GM20000 (cell line): ENCODE measurements at regions not wholly inside any gene's neighbourhood (a gene's known extent, or its start where the extent isn't known, plus 50 kb on each side); places are given as distances from the start of the nearest gene placed in this dataset.

Source experiments
- DNase-seq: peaks from one replicate; pipeline ENCODE4 v3.0.0; 2012; ENCODE audit warnings: low spot score
- CTCF ChIP-seq: IDR thresholded peaks from 2 replicates; pipeline ENCODE4 v1.5.1; 2012; ENCODE audit warnings: mild to moderate bottlenecking, control low read depth; ENCODE audit errors: extremely low read depth, missing control alignments

GRCh38 chr4:10175626-10176025 is 59.0 kb upstream of the WDR1 start:
- DNase-seq, result no peak

GRCh38 chr4:10173754-10174749 is 57.5 kb upstream of the WDR1 start:
- no peak for TF ChIP-seq CTCF
- DNase-seq, result no peak

More at GRCh38 chr4:10175626-10176025, 59.0 kb upstream of the WDR1 start:
- TF ChIP-seq CTCF, result no peak

GRCh38 chr4:10173037-10173753 is 56.6 kb upstream of the WDR1 start:
- no peak for DNase-seq
- no peak for TF ChIP-seq CTCF

- DNase-seq, result no peak
- TF ChIP-seq CTCF, result no peak
These were observed 55.8 kb upstream of the WDR1 start for GRCh38 chr4:10172278-10172921.

GRCh38 chr4:10171055-10171454 is 54.5 kb upstream of the WDR1 start:
- no peak for DNase-seq
- TF ChIP-seq CTCF, result no peak

GRCh38 chr4:10169839-10170387 is 53.3 kb upstream of the WDR1 start:
- TF ChIP-seq CTCF, result no peak
- no peak for DNase-seq
